Left ventricle myocardium inferior (tissue), 1 donor: ENCODE measurements at regions not wholly inside any gene's neighbourhood (a gene's known extent, or its start where the extent isn't known, plus 50 kb on each side); places are given as distances from the start of the nearest gene placed in this dataset.

ENCODE experiments used
- DNase-seq: peaks from one replicate; pipeline ENCODE4 v3.0.0-alpha.2; 2020
- H3K27ac ChIP-seq: fragments of 200-600 bp; replicated peaks from 2 replicates; pipeline ENCODE4 v1.8.0; 2021
- H3K27me3 ChIP-seq: fragments of 200-600 bp; 2 replicates; pipeline ENCODE4 v1.8.0; 2021; ENCODE audit warnings: low read depth
- H3K36me3 ChIP-seq: fragments of 200-600 bp; 2 replicates; pipeline ENCODE4 v1.8.0; 2021
- H3K4me1 ChIP-seq: fragments of 200-600 bp; 2 replicates; pipeline ENCODE4 v1.8.0; 2021
- H3K4me3 ChIP-seq: fragments of 200-600 bp; 2 replicates; pipeline ENCODE4 v1.8.0; 2021; ENCODE audit warnings: mild to moderate bottlenecking, moderate library complexity
- H3K9me3 ChIP-seq: fragments of 200-600 bp; replicated peaks from 2 replicates; pipeline ENCODE4 v1.8.0; 2021
- CTCF ChIP-seq: fragments of 200-600 bp; IDR thresholded peaks from 2 replicates; pipeline ENCODE4 v1.8.0; 2021; ENCODE audit warnings: antibody characterized with exemption, mild to moderate bottlenecking, borderline replicate concordance
- intact Hi-C: fragments of 100-400 bp; cut with micrococcal nuclease; formaldehyde crosslinking; loops from one replicate; pipeline ENCODE4 v1.11.0; 2022
- donor health status: DM: no; HTN: yes; CAD: no; lungs with severe emphysema.

GRCh38 chr17:34141590-34141989 lies 113.5 kb upstream of the CCL2 start:
- no peaks in the 10 kb centered on the region for H3K4me1 ChIP-seq
- H3K27me3 ChIP-seq, result peaks cover 45% of the 10 kb centered on the region
- TF ChIP-seq CTCF, result no peak
- intact Hi-C loops, result loop anchor here (10.0 kb wide), 2 partner anchors 207 to 367 kb away; no protein-coding TSS in a partner anchor
- H3K9me3 ChIP-seq, result no peaks in the 10 kb centered on the region
- no peak overlapping the region for H3K27ac ChIP-seq
- no peak overlapping the region for H3K4me3 ChIP-seq
- no peaks in the 10 kb centered on the region for H3K36me3 ChIP-seq
- DNase-seq, result no peak

- Histone ChIP-seq H3K36me3 (no peaks in the 10 kb centered on the region), H3K4me1 (no peaks in the 10 kb centered on the region), H3K27me3 (peaks cover 55% of the 10 kb centered on the region), H3K9me3 (no peaks in the 10 kb centered on the region), H3K4me3 (no peak overlapping the region), H3K27ac (no peak overlapping the region)
- TF ChIP-seq CTCF, result no peak
- DNase-seq, result no peak
- intact Hi-C loops, result loop anchor here (10.0 kb wide), 2 partner anchors 209 to 369 kb away; no protein-coding TSS in a partner anchor
Measured at GRCh38 chr17:34143430-34143829, 111.7 kb upstream of the CCL2 start.

GRCh38 chr17:34146440-34147043 lies 108.5 kb upstream of the CCL2 start:
- no peak overlapping the region for H3K4me3 ChIP-seq
- intact Hi-C loops, result loop anchor here (10.0 kb wide), 2 partner anchors 212 to 372 kb away; no protein-coding TSS in a partner anchor
- no peaks in the 10 kb centered on the region for H3K9me3 ChIP-seq
- peaks cover 64% of the 10 kb centered on the region for H3K27me3 ChIP-seq
- H3K36me3 ChIP-seq, result no peaks in the 10 kb centered on the region
- no peaks in the 10 kb centered on the region for H3K4me1 ChIP-seq
- no peak overlapping the region for H3K27ac ChIP-seq
- DNase-seq, result peak; percentile 48
- peak; percentile 75 for TF ChIP-seq CTCF

- Histone ChIP-seq H3K9me3 (no peaks in the 10 kb centered on the region), H3K4me3 (no peak overlapping the region), H3K36me3 (no peaks in the 10 kb centered on the region), H3K4me1 (no peaks in the 10 kb centered on the region), H3K27me3 (peaks cover 91% of the 10 kb centered on the region), H3K27ac (no peak overlapping the region)
- no peak for TF ChIP-seq CTCF
- no peak for DNase-seq
- intact Hi-C loops, result no loop called here
Measured at GRCh38 chr17:34151102-34151501, 104.0 kb upstream of the CCL2 start.

- no peak overlapping the region for H3K4me3 ChIP-seq
- peaks cover 8% of the 10 kb centered on the region for H3K4me1 ChIP-seq
- no peak overlapping the region for H3K27ac ChIP-seq
- no peaks in the 10 kb centered on the region for H3K9me3 ChIP-seq
- peaks cover 93% of the 10 kb centered on the region for H3K27me3 ChIP-seq
- H3K36me3 ChIP-seq, result no peaks in the 10 kb centered on the region
- no peak for DNase-seq
- no peak for TF ChIP-seq CTCF
- intact Hi-C loops, result no loop called here
Measured at GRCh38 chr17:34153991-34154390, 101.1 kb upstream of the CCL2 start.
